HUES6 (cell line): ENCODE measurements at regions not wholly inside any gene's neighbourhood (a gene's known extent, or its start where the extent isn't known, plus 50 kb on each side); places are given as distances from the start of the nearest gene placed in this dataset.
"Not testable (repeated sequence)": the region's sequence is repeated elsewhere in the genome, so short reads cannot be mapped to it uniquely, and the experiment has no call there.

Source experiments
- H3K27ac ChIP-seq: 2 replicates; pipeline ENCODE4 v1.7.0; 2013; ENCODE audit warnings: low read depth, mild to moderate bottlenecking, low read length, inconsistent platforms
- H3K27me3 ChIP-seq: 2 replicates; pipeline ENCODE4 v1.6.1; 2013; ENCODE audit warnings: low read length; ENCODE audit not compliant: control insufficient read depth, insufficient read depth
- H3K36me3 ChIP-seq: 2 replicates; pipeline ENCODE4 v1.6.1; 2013; ENCODE audit warnings: low read length; ENCODE audit not compliant: control insufficient read depth, insufficient read depth
- H3K4me1 ChIP-seq: 2 replicates; pipeline ENCODE4 v1.6.1; 2013; ENCODE audit warnings: low read length; ENCODE audit not compliant: control insufficient read depth, insufficient read depth
- H3K4me3 ChIP-seq: 2 replicates; pipeline ENCODE4 v1.5.1; 2013; ENCODE audit warnings: low read depth, low read length
- H3K9ac ChIP-seq: one replicate; pipeline ENCODE4 v1.6.1; 2013; ENCODE audit warnings: mild to moderate bottlenecking, low read length
- H3K9me3 ChIP-seq: 2 replicates; pipeline ENCODE4 v1.6.1; 2013; ENCODE audit warnings: low read depth, low read length; ENCODE audit not compliant: control insufficient read depth, insufficient read depth

DNA sequence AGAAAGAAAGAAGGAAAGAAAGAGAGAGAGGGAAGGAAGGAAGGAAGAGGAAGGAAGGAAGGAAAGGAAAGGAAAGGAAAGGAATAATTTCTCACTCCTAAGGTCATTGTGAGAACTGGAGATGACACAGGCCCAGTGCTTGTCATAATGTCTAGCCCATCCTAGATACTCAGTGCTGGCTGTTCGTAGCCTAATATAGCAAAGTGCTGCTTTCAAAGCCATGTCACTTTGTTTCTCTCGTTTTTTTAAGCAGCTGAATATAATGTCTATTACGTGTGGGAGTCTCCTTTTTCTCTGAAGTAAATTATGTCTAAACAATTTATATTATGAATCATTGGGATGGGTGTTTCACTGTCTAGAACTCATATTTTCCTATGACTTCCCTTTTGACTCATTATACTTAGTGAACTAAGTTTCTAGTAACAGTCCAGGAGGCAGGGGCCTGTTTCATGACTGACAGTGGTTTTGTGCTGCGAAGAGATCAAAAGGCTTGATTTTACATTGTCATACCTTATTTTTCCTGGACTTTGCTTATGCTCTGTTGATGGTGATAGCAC, 327.0 kb upstream of the ZFP42 start:
- Histone ChIP-seq H3K27me3 (no peaks in the 10 kb centered on the region), H3K4me3 (no peak overlapping the region), H3K4me1 (no peaks in the 10 kb centered on the region), H3K9me3 (no peaks in the 10 kb centered on the region), H3K9ac (no peak overlapping the region), H3K27ac (no peak overlapping the region), H3K36me3 (no peaks in the 10 kb centered on the region)

DNA sequence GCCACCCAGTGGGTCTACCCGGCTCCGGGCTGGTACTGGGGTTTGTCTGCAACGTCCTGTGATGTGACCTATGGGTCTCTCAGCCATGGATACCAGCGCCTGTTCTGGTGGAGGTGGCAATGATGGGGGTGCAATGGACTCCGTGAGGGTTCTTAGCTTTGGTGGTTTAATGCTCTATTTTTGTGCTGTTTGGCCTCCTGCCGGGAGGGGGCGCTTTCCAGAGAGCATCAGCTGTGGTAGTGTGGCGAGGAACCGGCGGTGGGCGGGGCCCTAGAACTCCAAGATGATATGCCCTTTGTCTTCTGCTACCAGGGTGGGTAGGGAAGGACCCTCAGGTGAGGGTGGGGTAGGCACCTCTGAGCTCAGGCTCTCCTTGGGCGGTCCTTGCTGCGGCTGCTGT, 324.1 kb upstream of the ZFP42 start:
- not testable (repeated sequence) for H3K4me1 ChIP-seq, H3K4me3 ChIP-seq, H3K9me3 ChIP-seq, H3K27me3 ChIP-seq, H3K9ac ChIP-seq, H3K36me3 ChIP-seq, H3K27ac ChIP-seq

DNA sequence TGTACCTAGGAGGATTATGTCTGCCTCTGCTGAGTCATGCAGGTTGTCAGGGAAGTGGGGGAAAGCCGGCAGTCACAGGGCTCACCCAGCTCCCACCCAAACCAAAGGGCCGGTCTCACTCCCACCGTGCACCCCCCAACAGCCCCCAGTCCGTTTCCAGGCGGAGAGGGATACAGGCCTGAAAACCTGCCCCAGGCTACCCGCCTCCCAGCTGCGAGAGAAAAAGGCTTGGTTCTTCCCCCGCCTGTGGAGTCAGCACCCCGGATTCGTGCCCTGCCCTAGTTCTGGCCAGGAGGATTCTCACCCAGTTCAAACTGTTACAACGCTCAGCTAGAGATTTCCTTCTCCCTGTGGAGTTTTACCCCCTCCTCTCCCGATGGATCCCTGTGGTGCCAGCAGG, 323.6 kb upstream of the ZFP42 start:
- H3K4me1 ChIP-seq, H3K4me3 ChIP-seq, H3K36me3 ChIP-seq, H3K9me3 ChIP-seq, H3K27ac ChIP-seq, H3K9ac ChIP-seq, H3K27me3 ChIP-seq: not testable (repeated sequence)

DNA sequence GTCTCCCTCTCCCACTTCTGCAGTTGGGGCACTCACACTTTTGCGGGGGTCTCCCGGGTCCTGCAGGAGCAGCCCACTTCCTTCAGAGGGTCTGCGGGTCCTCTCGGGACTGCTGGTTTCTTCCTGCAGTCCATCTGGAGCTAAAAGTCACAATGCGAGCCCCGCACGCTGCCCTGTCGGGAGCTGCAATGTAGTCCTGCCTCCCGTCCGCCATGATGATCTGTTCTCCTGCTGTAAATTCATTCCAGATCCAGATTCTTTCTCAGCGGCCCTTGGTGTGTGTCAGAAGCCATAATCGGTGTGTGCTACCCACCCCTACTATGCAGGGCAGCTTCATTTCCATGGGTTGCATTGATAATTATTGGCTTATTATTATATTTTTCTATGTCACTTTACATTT, 323.0 kb upstream of the ZFP42 start:
- not testable (repeated sequence) for H3K27ac ChIP-seq, H3K9ac ChIP-seq, H3K9me3 ChIP-seq, H3K27me3 ChIP-seq, H3K36me3 ChIP-seq, H3K4me3 ChIP-seq, H3K4me1 ChIP-seq

DNA sequence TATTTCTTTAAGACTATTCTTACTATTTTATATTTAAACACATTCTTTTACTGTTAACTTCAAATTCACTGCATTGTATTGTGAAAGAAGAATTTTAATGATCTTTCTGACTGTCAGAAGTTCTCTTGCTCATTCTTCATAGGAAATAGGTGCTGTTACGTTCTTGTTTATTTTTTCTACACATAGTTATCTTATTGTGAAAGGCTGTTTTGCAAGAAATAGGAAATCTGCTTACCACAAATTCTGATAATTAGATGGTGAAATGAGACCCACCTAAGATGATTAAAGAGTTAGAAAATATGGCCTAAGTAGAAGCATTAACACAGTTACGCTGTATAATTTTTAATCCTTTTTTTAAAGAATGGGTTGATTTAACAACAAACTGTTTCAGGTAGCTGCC, 316.1 kb upstream of the ZFP42 start:
- Histone ChIP-seq H3K4me3 (no peak overlapping the region), H3K9ac (no peak overlapping the region), H3K36me3 (no peaks in the 10 kb centered on the region), H3K4me1 (no peaks in the 10 kb centered on the region), H3K27me3 (no peaks in the 10 kb centered on the region), H3K9me3 (no peaks in the 10 kb centered on the region), H3K27ac (no peak overlapping the region)

DNA sequence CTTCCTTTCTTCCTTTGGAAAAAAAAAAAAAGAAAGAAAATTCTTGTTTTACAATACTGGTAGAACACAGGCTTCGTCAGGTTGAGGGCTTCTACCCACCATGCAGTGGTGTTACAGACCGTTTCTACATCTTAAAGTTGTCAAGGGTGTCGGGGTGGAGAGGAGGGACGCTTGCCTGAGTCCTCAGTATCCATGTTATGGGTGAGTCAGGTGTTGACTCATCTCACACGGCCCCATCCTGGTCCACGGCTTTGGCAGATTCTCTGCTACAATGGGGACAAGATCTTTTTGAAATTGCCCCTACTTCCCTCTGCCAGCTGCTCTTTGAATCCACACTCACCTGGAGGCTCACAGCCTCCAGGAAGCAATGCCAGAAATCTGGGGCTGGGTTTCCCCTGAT, 310.3 kb upstream of the ZFP42 start:
- no peaks in the 10 kb centered on the region for H3K4me1 ChIP-seq
- H3K9me3 ChIP-seq, result no peaks in the 10 kb centered on the region
- no peaks in the 10 kb centered on the region for H3K36me3 ChIP-seq
- H3K27me3 ChIP-seq, result no peaks in the 10 kb centered on the region
- no peak overlapping the region for H3K27ac ChIP-seq
- H3K9ac ChIP-seq, result no peak overlapping the region
- no peak overlapping the region for H3K4me3 ChIP-seq

DNA sequence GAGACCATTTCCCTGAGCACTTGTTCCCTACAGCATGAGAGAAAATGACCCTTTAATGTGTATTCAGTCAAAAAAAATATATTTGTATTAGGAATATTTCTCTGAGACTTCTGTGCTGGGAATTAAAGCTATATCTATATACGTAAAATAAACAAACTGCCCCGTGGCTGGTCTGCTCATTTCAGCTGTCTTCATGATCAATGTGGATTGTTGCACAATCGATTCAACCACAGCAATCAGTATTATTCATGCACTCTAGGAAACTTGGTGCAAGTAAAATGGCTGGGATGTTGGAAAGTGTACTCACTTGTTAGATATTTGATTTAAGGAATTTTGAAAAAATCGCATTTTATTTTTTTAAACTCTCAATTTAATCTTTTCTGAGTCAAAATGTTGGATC, 307.9 kb upstream of the ZFP42 start:
- H3K9ac ChIP-seq, result no peak overlapping the region
- no peaks in the 10 kb centered on the region for H3K9me3 ChIP-seq
- H3K27ac ChIP-seq, result no peak overlapping the region
- H3K27me3 ChIP-seq, result no peaks in the 10 kb centered on the region
- no peaks in the 10 kb centered on the region for H3K4me1 ChIP-seq
- H3K36me3 ChIP-seq, result no peaks in the 10 kb centered on the region
- H3K4me3 ChIP-seq, result no peak overlapping the region

DNA sequence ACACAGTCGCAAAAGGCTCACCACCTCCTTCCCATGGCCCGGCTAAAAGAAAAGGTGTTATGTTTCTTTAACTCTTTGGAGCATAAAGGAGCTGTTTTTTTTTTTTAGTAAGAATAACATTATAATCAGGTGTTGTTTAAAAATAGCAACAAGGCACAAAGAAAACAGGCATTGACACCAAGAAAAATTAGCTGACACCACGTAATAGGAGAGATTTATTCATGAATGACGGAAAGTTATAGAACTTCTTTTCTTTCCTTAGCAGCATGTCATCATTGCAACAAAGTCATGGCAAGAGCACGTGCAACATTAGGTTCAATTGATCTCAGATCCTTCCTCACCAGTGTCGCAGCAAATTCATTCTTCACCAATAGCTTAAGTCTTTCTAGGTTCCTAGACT, 302.9 kb upstream of the ZFP42 start:
- Histone ChIP-seq H3K36me3 (no peaks in the 10 kb centered on the region), H3K4me3 (no peak overlapping the region), H3K27me3 (no peaks in the 10 kb centered on the region), H3K4me1 (no peaks in the 10 kb centered on the region), H3K9me3 (peaks cover 12% of the 10 kb centered on the region; the same call in 1 of the 2 replicates), H3K27ac (no peak overlapping the region), H3K9ac (no peak overlapping the region)

DNA sequence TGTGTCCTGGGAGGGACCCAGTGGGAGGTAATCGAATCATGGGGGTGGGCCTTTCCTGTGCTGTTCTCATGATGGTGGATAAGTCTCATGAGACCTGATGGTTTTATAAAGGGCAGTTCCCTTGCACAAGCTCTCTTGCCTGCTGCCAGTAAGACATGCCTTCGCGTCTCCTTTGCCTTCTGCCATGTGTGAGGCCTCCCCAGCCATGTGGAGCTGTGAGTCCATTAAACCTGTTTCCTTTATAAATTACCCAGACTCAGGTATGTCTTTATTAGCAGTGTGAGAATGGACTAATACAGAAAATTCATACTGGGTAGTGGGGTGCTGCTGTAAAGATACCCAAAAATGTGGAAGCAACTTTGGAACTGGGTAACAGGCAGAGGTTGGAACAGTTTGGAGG, 300.0 kb upstream of the ZFP42 start:
- H3K4me3 ChIP-seq, H3K27me3 ChIP-seq, H3K9ac ChIP-seq, H3K36me3 ChIP-seq, H3K4me1 ChIP-seq, H3K27ac ChIP-seq: not testable (repeated sequence)
- peaks cover 15% of the 10 kb centered on the region; the same call in 1 of the 2 replicates for H3K9me3 ChIP-seq

DNA sequence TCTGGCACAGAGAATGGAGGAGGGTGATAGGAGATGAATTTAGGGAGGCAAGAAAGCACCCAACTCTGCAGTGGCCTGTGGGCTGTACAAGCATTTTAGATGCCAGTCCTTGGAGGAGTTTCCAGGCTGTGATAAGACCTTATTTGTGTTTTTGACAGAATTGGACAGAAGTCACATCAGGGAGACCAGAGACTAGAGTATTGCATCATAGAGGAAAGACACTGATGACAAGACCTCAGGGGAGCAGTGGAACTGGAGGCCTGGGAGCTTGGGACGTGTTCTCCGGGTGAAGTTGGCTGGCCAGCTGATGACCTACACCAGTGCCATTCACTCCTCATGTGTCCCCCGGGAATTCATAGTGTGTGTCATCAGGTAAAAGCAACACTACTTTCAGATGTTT, 284.0 kb upstream of the ZFP42 start:
- Histone ChIP-seq H3K27ac (no peak overlapping the region), H3K4me1 (no peaks in the 10 kb centered on the region), H3K9me3 (no peaks in the 10 kb centered on the region), H3K36me3 (no peaks in the 10 kb centered on the region), H3K9ac (no peak overlapping the region), H3K27me3 (no peaks in the 10 kb centered on the region), H3K4me3 (no peak overlapping the region)

DNA sequence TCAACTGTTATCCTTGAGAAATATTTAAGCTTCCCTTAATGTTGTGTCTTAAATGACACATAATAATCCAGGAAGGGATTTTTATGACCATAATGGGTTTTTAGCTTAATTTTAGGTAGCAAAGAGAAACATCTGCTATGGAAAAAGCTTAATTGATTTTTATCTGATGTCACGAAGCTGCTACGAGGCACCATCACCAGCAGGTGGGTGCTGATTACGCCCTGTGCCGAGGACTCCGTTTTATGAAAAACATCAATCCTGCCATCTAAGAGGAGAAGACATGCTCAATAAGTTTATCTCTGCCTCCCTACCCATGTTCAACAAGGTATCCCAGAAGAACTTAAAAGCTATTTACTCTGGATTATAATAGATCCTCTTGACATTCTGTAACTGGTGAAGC, 280.6 kb upstream of the ZFP42 start:
- H3K4me3 ChIP-seq, result no peak overlapping the region
- H3K4me1 ChIP-seq, result no peaks in the 10 kb centered on the region
- no peaks in the 10 kb centered on the region for H3K9me3 ChIP-seq
- H3K36me3 ChIP-seq, result no peaks in the 10 kb centered on the region
- H3K9ac ChIP-seq, result no peak overlapping the region
- no peak overlapping the region for H3K27ac ChIP-seq
- H3K27me3 ChIP-seq, result no peaks in the 10 kb centered on the region

DNA sequence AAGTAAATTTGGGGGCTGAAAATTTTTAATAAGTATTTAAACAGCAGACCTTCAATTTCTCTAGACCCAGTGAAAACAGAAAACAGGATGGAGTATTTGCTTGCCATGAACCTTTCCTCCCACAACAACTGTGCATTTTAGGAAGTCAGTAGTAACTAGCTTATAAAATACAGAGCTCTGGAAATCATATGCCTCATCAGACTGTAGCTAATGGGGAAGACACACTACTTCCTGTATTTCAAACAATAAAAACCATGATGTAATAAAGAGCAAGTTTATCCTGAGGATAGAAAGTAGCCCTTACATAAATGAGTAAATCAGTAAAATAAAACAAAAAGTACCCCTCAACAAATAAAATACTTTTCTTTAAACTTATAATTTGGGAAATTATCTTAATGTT, 280.1 kb upstream of the ZFP42 start:
- H3K27me3 ChIP-seq, result no peaks in the 10 kb centered on the region
- H3K9me3 ChIP-seq, result no peaks in the 10 kb centered on the region
- H3K27ac ChIP-seq, result no peak overlapping the region
- H3K4me3 ChIP-seq, result no peak overlapping the region
- H3K9ac ChIP-seq, result no peak overlapping the region
- no peaks in the 10 kb centered on the region for H3K36me3 ChIP-seq
- H3K4me1 ChIP-seq, result no peaks in the 10 kb centered on the region
